ENCODE measurements at regions not wholly inside any gene's neighbourhood (a gene's known extent, or its start where the extent isn't known, plus 50 kb on each side); places are given as distances from the start of the nearest gene placed in this dataset.
A peak's percentile ranks its signal among the peaks of the same experiment; 100 is the strongest.

GRCh38 chr15:94857466-94857865 is 626.1 kb downstream of the MCTP2 start:
- no peak for DNase-seq (ENCODE audit: unreplicated experiment)
- Mint-ChIP-seq H3K4me3 (ENCODE audit: unreplicated experiment) (no peak overlapping the region), H3K27me3 (ENCODE audit: insufficient read depth, unreplicated experiment) (no peaks in the 10 kb centered on the region), H3K27ac (ENCODE audit: low read depth, unreplicated experiment) (no peak overlapping the region), H3K36me3 (ENCODE audit: insufficient read depth, unreplicated experiment) (no peaks in the 10 kb centered on the region), H3K9me3 (ENCODE audit: unreplicated experiment) (peaks cover 6% of the 10 kb centered on the region), H3K4me1 (ENCODE audit: insufficient read depth, unreplicated experiment) (peaks cover 7% of the 10 kb centered on the region)
- ChIA-PET CTCF (no interaction called here), POLR2A (no interaction called here)
- intact Hi-C loops (cut with micrococcal nuclease) = no loop called here
- TF ChIP-seq CTCF (IDR thresholded peaks at IDR 0.05; ENCODE audit: unreplicated experiment) = no peak
- BruUV-seq (replicated peaks) = no TSS peak

- CTCF ChIA-PET = no interaction called here
- DNase-seq (ENCODE audit: unreplicated experiment) = no peak
- Mint-ChIP-seq H3K4me1 (ENCODE audit: insufficient read depth, unreplicated experiment) (peaks cover 7% of the 10 kb centered on the region), H3K27ac (ENCODE audit: low read depth, unreplicated experiment) (no peak overlapping the region), H3K4me3 (ENCODE audit: unreplicated experiment) (no peak overlapping the region), H3K27me3 (ENCODE audit: insufficient read depth, unreplicated experiment) (no peaks in the 10 kb centered on the region), H3K36me3 (ENCODE audit: insufficient read depth, unreplicated experiment) (no peaks in the 10 kb centered on the region), H3K9me3 (ENCODE audit: unreplicated experiment) (peaks cover 11% of the 10 kb centered on the region)
- TF ChIP-seq CTCF (IDR thresholded peaks at IDR 0.05; ENCODE audit: unreplicated experiment) = no peak
- intact Hi-C loops (cut with micrococcal nuclease) = no loop called here
- POLR2A ChIA-PET = no interaction called here
- no TSS peak for BruUV-seq (replicated peaks)
Observed at GRCh38 chr15:94858011-94858410, 626.6 kb downstream of the MCTP2 start.

GRCh38 chr15:94858449-94858848 is 627.1 kb downstream of the MCTP2 start:
- no peak for TF ChIP-seq CTCF (IDR thresholded peaks at IDR 0.05; ENCODE audit: unreplicated experiment)
- peak overlapping the region; percentile 19 for H3K27ac Mint-ChIP-seq (ENCODE audit: low read depth, unreplicated experiment)
- POLR2A ChIA-PET = no interaction called here
- intact Hi-C loops (cut with micrococcal nuclease) = no loop called here
- peak; percentile 6 for DNase-seq (ENCODE audit: unreplicated experiment)
- H3K4me1 Mint-ChIP-seq (ENCODE audit: insufficient read depth, unreplicated experiment) = peaks cover 7% of the 10 kb centered on the region
- no peaks in the 10 kb centered on the region for H3K27me3 Mint-ChIP-seq (ENCODE audit: insufficient read depth, unreplicated experiment)
- H3K36me3 Mint-ChIP-seq (ENCODE audit: insufficient read depth, unreplicated experiment) = no peaks in the 10 kb centered on the region
- no peak overlapping the region for H3K4me3 Mint-ChIP-seq (ENCODE audit: unreplicated experiment)
- no TSS peak for BruUV-seq (replicated peaks)
- H3K9me3 Mint-ChIP-seq (ENCODE audit: unreplicated experiment) = peaks cover 15% of the 10 kb centered on the region
- CTCF ChIA-PET = interaction anchor here (0.6 kb wide), 1 partner anchor 169 kb away, joined by 5 read pairs; no protein-coding TSS in a partner anchor

- Mint-ChIP-seq H3K27ac (ENCODE audit: low read depth, unreplicated experiment) (peak overlapping the region; percentile 19), H3K4me1 (ENCODE audit: insufficient read depth, unreplicated experiment) (peaks cover 7% of the 10 kb centered on the region), H3K4me3 (ENCODE audit: unreplicated experiment) (no peak overlapping the region), H3K27me3 (ENCODE audit: insufficient read depth, unreplicated experiment) (no peaks in the 10 kb centered on the region), H3K9me3 (ENCODE audit: unreplicated experiment) (peaks cover 15% of the 10 kb centered on the region), H3K36me3 (ENCODE audit: insufficient read depth, unreplicated experiment) (no peaks in the 10 kb centered on the region)
- BruUV-seq (replicated peaks) = no TSS peak
- ChIA-PET CTCF (interaction anchor here (0.6 to 0.7 kb wide), 3 partner anchors 11 to 941 kb away, joined by 3 to 5 read pairs (median 3); no protein-coding TSS in a partner anchor), POLR2A (no interaction called here)
- TF ChIP-seq CTCF (IDR thresholded peaks at IDR 0.05; ENCODE audit: unreplicated experiment) = no peak
- peak; percentile 5 for DNase-seq (ENCODE audit: unreplicated experiment)
- intact Hi-C loops (cut with micrococcal nuclease) = no loop called here
Observed at GRCh38 chr15:94858920-94859319, 627.6 kb downstream of the MCTP2 start.

Measured in MCF 10A (cell line).